OCI-LY7 (cell line): ENCODE measurements at regions not wholly inside any gene's neighbourhood (a gene's known extent, or its start where the extent isn't known, plus 50 kb on each side); places are given as distances from the start of the nearest gene placed in this dataset.
"Not testable (repeated sequence)": the region's sequence is repeated elsewhere in the genome, so short reads cannot be mapped to it uniquely, and the experiment has no call there.

Experiments
- BruUV-seq: library from RNA; stranded (reverse); fragments of 400-500 nt; replicated peaks from 2 replicates; lab custom pipeline; 2021; lab: Mats Ljungman, UMichigan
- CTCF ChIA-PET: fragments of 300-600 bp; sonication (Branson Sonifier 250); formaldehyde crosslinking; loops from one replicate; lab custom pipeline; 2022; ENCODE audit warnings: antibody characterized with exemption; ENCODE audit not compliant: unreplicated experiment; lab: Charles Lee
- POLR2A ChIA-PET: fragments of 300-600 bp; sonication (Branson Sonifier 250); formaldehyde crosslinking; loops from one replicate; lab custom pipeline; 2022; ENCODE audit warnings: antibody characterized with exemption; lab: Charles Lee
- DNase-seq: peaks from one replicate; pipeline ENCODE4 v3.0.0-alpha.2; 2015; ENCODE audit warnings: low spot score
- H2AFZ ChIP-seq: fragments of 200-600 bp; sonication (generic), shearing (Covaris generic); 2 replicates; pipeline ENCODE4 v1.6.1; 2014; ENCODE audit warnings: mild to moderate bottlenecking, antibody characterized with exemption, low read length, moderate library complexity
- H3K27ac ChIP-seq: fragments of 200-600 bp; sonication (generic); 2 replicates; pipeline ENCODE4 v1.5.1; 2014; ENCODE audit warnings: mixed run types, low read depth, mild to moderate bottlenecking, moderate library complexity, low read length, inconsistent platforms; ENCODE audit not compliant: poor library complexity, severe bottlenecking
- H3K36me3 ChIP-seq: fragments of 200-600 bp; sonication (generic); 2 replicates; pipeline ENCODE4 v1.6.1; 2014; ENCODE audit warnings: mild to moderate bottlenecking, antibody characterized with exemption, low read length, moderate library complexity, mixed read lengths; ENCODE audit not compliant: insufficient read depth
- H3K4me1 ChIP-seq: fragments of 200-600 bp; sonication (generic); 2 replicates; pipeline ENCODE4 v1.5.1; 2014; ENCODE audit warnings: mild to moderate bottlenecking, low read length; ENCODE audit not compliant: insufficient read depth, poor library complexity, severe bottlenecking
- H3K4me2 ChIP-seq: fragments of 200-600 bp; sonication (generic); 2 replicates; pipeline ENCODE4 v1.6.1; 2014; ENCODE audit warnings: mild to moderate bottlenecking, low read length
- H3K4me3 ChIP-seq: fragments of 200-600 bp; sonication (generic); 2 replicates; pipeline ENCODE4 v1.5.1; 2014; ENCODE audit warnings: mild to moderate bottlenecking, low read depth, low read length; ENCODE audit not compliant: poor library complexity, severe bottlenecking
- H3K79me2 ChIP-seq: fragments of 200-600 bp; sonication (generic); 2 replicates; pipeline ENCODE4 v1.6.1; 2016; ENCODE audit warnings: low read depth, mild to moderate bottlenecking, low read length, moderate library complexity, mixed read lengths; ENCODE audit not compliant: insufficient read depth
- H3K9me2 ChIP-seq: fragments of 200-600 bp; sonication (generic); 2 replicates; pipeline ENCODE4 v1.6.1; 2016; ENCODE audit warnings: mild to moderate bottlenecking, low read length, mixed read lengths; ENCODE audit not compliant: insufficient read depth
- H3K9me3 ChIP-seq: fragments of 200-600 bp; sonication (generic); 2 replicates; pipeline ENCODE4 v1.6.1; 2014; ENCODE audit warnings: mild to moderate bottlenecking, mixed run types, low read length, mixed read lengths
- H4K20me1 ChIP-seq: fragments of 200-600 bp; sonication (generic); 2 replicates; pipeline ENCODE4 v1.6.1; 2014; ENCODE audit warnings: mild to moderate bottlenecking, antibody characterized with exemption, low read length, moderate library complexity, mixed read lengths; ENCODE audit not compliant: insufficient read depth
- EZH2phosphoT487 ChIP-seq: fragments of 200-600 bp; sonication (generic); IDR thresholded peaks from 2 replicates; pipeline ENCODE4 v1.6.1; 2018; ENCODE audit warnings: low read depth, borderline replicate concordance, mild to moderate bottlenecking, mixed run types, antibody characterized with exemption, low read length, moderate library complexity, mixed read lengths
- intact Hi-C: fragments of 100-400 bp; cut with micrococcal nuclease; formaldehyde crosslinking; loops from one replicate; pipeline ENCODE4 v1.10.0; 2022; ENCODE audit not compliant: unreplicated experiment
- TF ChIP-seq, protein P1 (sequence below): fragments of 200-600 bp; sonication (generic); conservative IDR thresholded peaks from 2 replicates; pipeline ENCODE4 v1.5.1; 2014; ENCODE audit warnings: mild to moderate bottlenecking, antibody characterized with exemption, low read length, moderate library complexity, mixed read lengths

DNA sequence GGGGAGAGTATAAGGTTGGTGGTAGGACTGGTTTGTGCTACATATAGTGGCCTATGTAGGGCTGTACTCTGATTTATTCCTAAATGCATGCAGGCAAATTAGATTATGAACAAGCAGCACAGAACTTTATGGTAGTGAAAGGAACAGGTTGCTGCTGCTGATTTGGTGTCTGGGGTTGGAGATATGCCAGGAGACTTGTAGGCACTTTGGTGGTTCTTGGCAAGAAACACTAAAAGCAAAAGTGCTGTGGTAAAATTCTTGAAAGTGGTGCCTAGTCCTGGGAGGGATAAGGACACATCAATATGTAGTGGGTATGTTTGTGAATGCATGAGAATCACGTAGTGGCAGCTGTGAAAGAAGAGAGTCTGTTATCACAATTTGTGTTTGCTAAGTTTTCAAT is 2126.0 kb downstream of the TP53TG3F start:
- no peak for DNase-seq
- H3K79me2 ChIP-seq: no peaks in the 10 kb centered on the region
- no peak overlapping the region for H3K4me2 ChIP-seq
- H3K9me3 ChIP-seq: no peaks in the 10 kb centered on the region
- intact Hi-C loops: no loop called here
- H3K27ac ChIP-seq: no peak overlapping the region
- no peak overlapping the region for H2AFZ ChIP-seq
- ChIA-PET CTCF (no interaction called here), POLR2A (no interaction called here)
- no peak overlapping the region for H3K4me3 ChIP-seq
- no peaks in the 10 kb centered on the region for H3K9me2 ChIP-seq
- no TSS peak for BruUV-seq
- no peaks in the 10 kb centered on the region for H4K20me1 ChIP-seq
- TF ChIP-seq EZH2phosphoT487: no peak
- TF ChIP-seq, protein P1, sequence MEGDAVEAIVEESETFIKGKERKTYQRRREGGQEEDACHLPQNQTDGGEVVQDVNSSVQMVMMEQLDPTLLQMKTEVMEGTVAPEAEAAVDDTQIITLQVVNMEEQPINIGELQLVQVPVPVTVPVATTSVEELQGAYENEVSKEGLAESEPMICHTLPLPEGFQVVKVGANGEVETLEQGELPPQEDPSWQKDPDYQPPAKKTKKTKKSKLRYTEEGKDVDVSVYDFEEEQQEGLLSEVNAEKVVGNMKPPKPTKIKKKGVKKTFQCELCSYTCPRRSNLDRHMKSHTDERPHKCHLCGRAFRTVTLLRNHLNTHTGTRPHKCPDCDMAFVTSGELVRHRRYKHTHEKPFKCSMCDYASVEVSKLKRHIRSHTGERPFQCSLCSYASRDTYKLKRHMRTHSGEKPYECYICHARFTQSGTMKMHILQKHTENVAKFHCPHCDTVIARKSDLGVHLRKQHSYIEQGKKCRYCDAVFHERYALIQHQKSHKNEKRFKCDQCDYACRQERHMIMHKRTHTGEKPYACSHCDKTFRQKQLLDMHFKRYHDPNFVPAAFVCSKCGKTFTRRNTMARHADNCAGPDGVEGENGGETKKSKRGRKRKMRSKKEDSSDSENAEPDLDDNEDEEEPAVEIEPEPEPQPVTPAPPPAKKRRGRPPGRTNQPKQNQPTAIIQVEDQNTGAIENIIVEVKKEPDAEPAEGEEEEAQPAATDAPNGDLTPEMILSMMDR: no peak
- no peaks in the 10 kb centered on the region for H3K4me1 ChIP-seq
- no peaks in the 10 kb centered on the region for H3K36me3 ChIP-seq

DNA sequence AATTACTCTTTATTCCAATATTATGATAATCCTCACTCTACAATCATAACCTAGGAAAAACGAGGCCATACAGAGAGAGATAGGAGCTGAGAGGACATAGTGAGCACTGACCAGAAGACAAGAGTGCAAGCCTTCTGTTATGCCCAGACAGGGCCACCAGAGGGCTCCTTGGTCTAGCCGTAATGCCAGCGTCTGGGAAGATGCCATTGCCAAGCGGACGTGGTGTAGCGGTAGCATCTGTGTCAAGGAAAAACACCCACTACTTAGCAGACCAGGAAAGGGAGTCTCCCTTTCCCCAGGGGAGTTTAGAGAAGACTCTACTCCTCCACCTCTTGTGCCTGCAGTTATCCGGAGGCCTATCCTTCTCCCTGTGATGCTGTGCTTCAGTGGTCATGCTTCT is 2131.5 kb downstream of the TP53TG3F start:
- not testable (repeated sequence) for H3K9me3 ChIP-seq

DNA sequence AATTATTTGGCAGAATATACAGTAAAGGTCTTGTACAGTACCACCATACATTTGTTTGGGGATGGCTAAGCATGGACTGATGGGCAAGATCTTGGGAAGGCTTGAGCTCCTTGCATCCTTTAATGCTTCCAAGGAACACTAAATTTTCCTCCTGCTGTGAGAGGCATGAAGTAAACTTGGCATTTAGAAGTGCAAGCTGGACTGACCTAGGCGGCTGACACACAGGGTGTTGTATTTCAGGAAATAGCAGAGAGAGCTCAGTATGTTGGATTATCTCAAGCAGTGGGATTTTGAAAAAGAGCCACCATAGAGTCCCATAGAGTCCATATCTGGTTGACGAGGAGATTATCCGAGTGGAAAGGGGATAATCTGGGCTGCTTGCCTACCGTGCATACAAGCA is 2137.1 kb downstream of the TP53TG3F start:
- no peak for TF ChIP-seq EZH2phosphoT487
- TF ChIP-seq, protein P1: no peak
- Histone ChIP-seq H4K20me1 (no peaks in the 10 kb centered on the region), H2AFZ (no peak overlapping the region), H3K27ac (no peak overlapping the region), H3K79me2 (no peaks in the 10 kb centered on the region), H3K4me2 (no peak overlapping the region), H3K36me3 (no peaks in the 10 kb centered on the region), H3K9me2 (no peaks in the 10 kb centered on the region), H3K4me1 (no peaks in the 10 kb centered on the region), H3K9me3 (no peaks in the 10 kb centered on the region), H3K4me3 (no peak overlapping the region)
- POLR2A ChIA-PET: no interaction called here
- BruUV-seq: no TSS peak
- intact Hi-C loops: no loop called here
- no peak for DNase-seq
- CTCF ChIA-PET: no interaction called here

More for the DNA sequence above, 2131.5 kb downstream of the TP53TG3F start:
- DNase-seq, H4K20me1 ChIP-seq, BruUV-seq, H2AFZ ChIP-seq, H3K4me2 ChIP-seq, intact Hi-C loops, H3K4me1 ChIP-seq, CTCF ChIA-PET, POLR2A ChIA-PET, H3K36me3 ChIP-seq, H3K27ac ChIP-seq, H3K9me2 ChIP-seq, H3K4me3 ChIP-seq, H3K79me2 ChIP-seq: not testable (repeated sequence)
- TF ChIP-seq, protein P1: peak; percentile 35
